ENCODE measurements at regions not wholly inside any gene's neighbourhood (a gene's known extent, or its start where the extent isn't known, plus 50 kb on each side); places are given as distances from the start of the nearest gene placed in this dataset.

DNA sequence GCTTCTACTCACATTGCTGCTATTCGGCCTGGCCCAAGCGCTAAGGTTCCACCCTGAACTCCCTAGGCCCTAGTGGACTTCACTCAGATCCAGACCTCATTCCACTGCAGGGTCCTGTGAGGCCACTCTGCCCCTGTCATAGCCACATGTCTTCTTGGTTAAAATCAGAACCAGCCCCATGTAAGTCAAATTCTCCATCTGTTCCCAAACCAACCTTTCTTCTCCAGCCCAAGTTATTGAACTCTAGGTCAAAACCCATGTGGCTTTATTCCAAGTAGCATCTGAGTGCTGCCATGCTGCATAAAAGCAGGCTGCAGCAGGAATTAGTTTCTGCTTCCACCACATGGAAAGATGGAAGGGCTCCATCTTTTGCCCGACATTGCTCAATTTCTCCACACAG lies 281.2 kb downstream of the SNX13 start:
- Histone ChIP-seq H3K9me3 (ENCODE audit: low read length) (no peaks in the 10 kb centered on the region), H3K4me3 (ENCODE audit: low read depth, low read length, poor library complexity, severe bottlenecking) (no peak overlapping the region), H3K79me2 (ENCODE audit: insufficient read depth, low read depth, low read length) (no peaks in the 10 kb centered on the region), H3K36me3 (ENCODE audit: insufficient read depth, low read length) (no peaks in the 10 kb centered on the region), H4K20me1 (ENCODE audit: insufficient read depth, low read length) (no peaks in the 10 kb centered on the region), H3K27ac (ENCODE audit: low read depth, low read length, poor library complexity, severe bottlenecking) (no peak overlapping the region), H2AFZ (ENCODE audit: low read length) (no peak overlapping the region), H3K4me1 (ENCODE audit: insufficient read depth, low read length, poor library complexity, severe bottlenecking) (no peaks in the 10 kb centered on the region), H3K4me2 (ENCODE audit: low read length) (no peak overlapping the region), H3K9me2 (ENCODE audit: insufficient read depth, low read length) (no peaks in the 10 kb centered on the region)
- TF ChIP-seq EZH2phosphoT487 (IDR thresholded peaks at IDR 0.05; ENCODE audit: borderline replicate concordance, low read depth, low read length) (no peak), CTCF (conservative IDR thresholded peaks at IDR 0.05; ENCODE audit: low read length) (no peak)
- intact Hi-C loops (cut with micrococcal nuclease; ENCODE audit: unreplicated experiment), result no loop called here
- no peak for DNase-seq (ENCODE audit: low spot score)
- ChIA-PET CTCF (ENCODE audit: unreplicated experiment) (interaction anchor here (0.5 kb wide), 1 partner anchor 40 kb away, joined by 5 read pairs; no protein-coding TSS in a partner anchor), POLR2A (interaction anchor here (0.7 kb wide), 1 partner anchor 8 kb away, joined by 3 read pairs; no protein-coding TSS in a partner anchor)
- no TSS peak for BruUV-seq (replicated peaks)

- Histone ChIP-seq H3K9me3 (ENCODE audit: low read length) (no peaks in the 10 kb centered on the region), H3K4me1 (ENCODE audit: insufficient read depth, low read length, poor library complexity, severe bottlenecking) (no peaks in the 10 kb centered on the region), H3K79me2 (ENCODE audit: insufficient read depth, low read depth, low read length) (no peaks in the 10 kb centered on the region), H3K4me2 (ENCODE audit: low read length) (no peak overlapping the region), H4K20me1 (ENCODE audit: insufficient read depth, low read length) (no peaks in the 10 kb centered on the region), H2AFZ (ENCODE audit: low read length) (no peak overlapping the region), H3K36me3 (ENCODE audit: insufficient read depth, low read length) (no peaks in the 10 kb centered on the region), H3K9me2 (ENCODE audit: insufficient read depth, low read length) (no peaks in the 10 kb centered on the region), H3K27ac (ENCODE audit: low read depth, low read length, poor library complexity, severe bottlenecking) (no peak overlapping the region), H3K4me3 (ENCODE audit: low read depth, low read length, poor library complexity, severe bottlenecking) (no peak overlapping the region)
- intact Hi-C loops (cut with micrococcal nuclease; ENCODE audit: unreplicated experiment), result no loop called here
- no TSS peak for BruUV-seq (replicated peaks)
- ChIA-PET POLR2A (interaction anchor here (0.7 kb wide), 1 partner anchor 9 kb away, joined by 3 read pairs; no protein-coding TSS in a partner anchor), CTCF (ENCODE audit: unreplicated experiment) (no interaction called here)
- no peak for TF ChIP-seq EZH2phosphoT487 (IDR thresholded peaks at IDR 0.05; ENCODE audit: borderline replicate concordance, low read depth, low read length)
- no peak for TF ChIP-seq CTCF (conservative IDR thresholded peaks at IDR 0.05; ENCODE audit: low read length)
- no peak for DNase-seq (ENCODE audit: low spot score)
Measured at GRCh38 chr7:17660116-17660515, 280.2 kb downstream of the SNX13 start.

GRCh38 chr7:17661982-17662585 lies 278.2 kb downstream of the SNX13 start:
- H3K4me1 ChIP-seq (ENCODE audit: insufficient read depth, low read length, poor library complexity, severe bottlenecking), result no peaks in the 10 kb centered on the region
- ChIA-PET POLR2A (no interaction called here), CTCF (ENCODE audit: unreplicated experiment) (no interaction called here)
- H3K79me2 ChIP-seq (ENCODE audit: insufficient read depth, low read depth, low read length), result no peaks in the 10 kb centered on the region
- TF ChIP-seq CTCF (conservative IDR thresholded peaks at IDR 0.05; ENCODE audit: low read length) (no peak), EZH2phosphoT487 (IDR thresholded peaks at IDR 0.05; ENCODE audit: borderline replicate concordance, low read depth, low read length) (no peak)
- no peak overlapping the region for H3K4me2 ChIP-seq (ENCODE audit: low read length)
- no peak overlapping the region for H3K4me3 ChIP-seq (ENCODE audit: low read depth, low read length, poor library complexity, severe bottlenecking)
- H3K9me2 ChIP-seq (ENCODE audit: insufficient read depth, low read length), result no peaks in the 10 kb centered on the region
- no peaks in the 10 kb centered on the region for H3K9me3 ChIP-seq (ENCODE audit: low read length)
- BruUV-seq (replicated peaks), result no TSS peak
- intact Hi-C loops (cut with micrococcal nuclease; ENCODE audit: unreplicated experiment), result no loop called here
- no peaks in the 10 kb centered on the region for H4K20me1 ChIP-seq (ENCODE audit: insufficient read depth, low read length)
- H3K27ac ChIP-seq (ENCODE audit: low read depth, low read length, poor library complexity, severe bottlenecking), result no peak overlapping the region
- DNase-seq (ENCODE audit: low spot score), result no peak
- no peaks in the 10 kb centered on the region for H3K36me3 ChIP-seq (ENCODE audit: insufficient read depth, low read length)
- H2AFZ ChIP-seq (ENCODE audit: low read length), result no peak overlapping the region

Data from OCI-LY7 (cell line).